ENCODE measurements at regions not wholly inside any gene's neighbourhood (a gene's known extent, or its start where the extent isn't known, plus 50 kb on each side); places are given as distances from the start of the nearest gene placed in this dataset.

DNA sequence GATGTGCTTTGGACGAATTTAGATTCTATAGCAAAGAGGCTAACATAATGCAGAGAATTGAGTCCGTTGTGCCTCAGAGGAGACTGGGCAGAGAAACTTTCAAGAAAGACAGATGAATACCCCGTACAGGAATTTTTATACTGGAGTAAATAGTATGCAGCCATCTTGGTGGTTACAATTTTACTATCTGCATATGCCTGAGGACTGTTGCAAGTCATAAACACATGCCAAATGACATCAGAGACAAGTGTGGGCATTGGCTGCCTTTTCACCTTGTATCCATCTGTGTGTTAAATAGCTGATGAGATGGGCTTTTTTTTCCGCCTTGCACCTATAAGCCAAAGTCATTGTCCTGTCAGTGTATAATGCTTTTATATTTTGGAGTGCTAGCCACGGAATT is 267.5 kb upstream of the SP4 start:
- no peak for DNase-seq

DNA sequence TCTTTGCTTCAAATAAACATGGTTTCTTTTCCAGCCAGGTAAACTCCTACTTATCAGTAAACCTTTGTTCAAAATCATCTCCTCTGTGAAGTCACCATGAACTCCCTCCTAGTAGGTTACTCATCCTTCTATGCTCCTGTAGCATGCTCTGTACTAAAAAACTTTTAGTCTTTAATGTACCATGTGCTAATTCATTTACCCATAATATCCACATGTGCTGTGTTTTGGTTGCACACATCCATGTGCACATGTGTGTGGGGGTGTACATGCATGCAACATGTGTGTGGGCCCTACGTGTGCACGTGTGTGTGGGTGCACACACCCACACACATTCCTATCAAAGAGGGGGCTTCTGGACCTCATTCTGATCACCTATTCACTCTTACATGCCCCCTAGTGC is 259.9 kb upstream of the SP4 start:
- no peak for DNase-seq

DNA sequence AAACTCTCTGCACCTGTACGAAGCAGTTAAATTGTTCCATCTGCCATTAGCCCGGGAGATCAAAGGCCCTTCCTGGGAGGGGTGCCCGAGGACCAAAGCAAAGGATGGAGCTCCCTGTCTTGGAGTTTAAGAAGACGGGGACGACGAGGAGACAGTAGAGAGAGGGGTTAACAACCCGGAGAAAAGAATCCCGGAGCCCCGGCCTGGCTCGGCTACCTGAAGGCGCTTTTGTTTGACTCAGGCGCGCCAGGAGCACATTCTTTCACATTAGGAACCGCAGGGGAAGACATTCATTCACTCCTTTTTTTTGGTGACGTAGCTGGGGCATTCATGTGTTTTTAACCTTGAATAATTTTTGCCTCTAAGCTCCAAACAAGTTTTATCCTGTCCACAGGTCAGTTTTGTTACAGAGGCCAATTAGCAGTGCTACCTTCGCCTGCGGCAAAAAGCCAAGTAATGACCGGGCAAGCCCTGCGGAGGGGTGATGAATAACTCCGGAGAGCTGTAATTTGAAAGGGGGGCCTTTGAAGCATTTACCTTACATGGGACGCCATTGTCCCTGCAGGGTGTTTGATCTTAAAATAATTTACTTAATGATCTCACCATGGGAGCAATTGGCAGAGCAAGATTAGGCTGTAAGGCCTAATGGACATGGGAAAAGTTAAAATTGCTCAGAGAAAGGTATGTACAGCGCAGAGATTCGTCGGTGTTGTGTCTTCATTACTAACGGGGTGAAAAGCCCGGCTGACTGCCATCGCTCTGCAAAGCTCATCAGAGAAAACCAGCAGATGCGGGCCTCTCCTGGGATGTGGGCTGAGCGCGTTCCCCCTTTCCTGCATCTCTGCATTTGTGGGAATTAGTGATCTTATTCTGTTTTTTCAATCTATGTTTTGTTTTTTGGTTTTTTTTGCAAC is 258.0 kb upstream of the SP4 start:
- DNase-seq = no peak

DNA sequence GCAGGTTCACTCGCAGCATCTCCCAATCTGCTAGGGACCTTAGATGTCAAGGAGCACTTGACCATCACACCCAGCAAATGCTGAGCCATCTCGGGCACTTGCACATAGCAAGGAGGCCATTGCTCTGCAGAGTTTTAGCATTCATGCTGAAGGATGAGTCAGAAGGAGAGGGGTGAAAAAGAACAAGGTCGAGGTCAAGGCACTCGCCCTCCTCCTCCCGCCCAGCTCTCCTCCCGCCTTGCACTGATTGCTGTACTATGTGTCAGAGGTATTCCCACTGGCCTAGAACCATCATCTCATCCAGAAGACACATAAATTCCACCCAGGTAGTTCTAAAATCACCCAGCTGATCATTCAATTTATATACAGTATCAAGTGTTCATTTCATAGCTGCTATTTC is 255.1 kb upstream of the SP4 start:
- DNase-seq = no peak

DNA sequence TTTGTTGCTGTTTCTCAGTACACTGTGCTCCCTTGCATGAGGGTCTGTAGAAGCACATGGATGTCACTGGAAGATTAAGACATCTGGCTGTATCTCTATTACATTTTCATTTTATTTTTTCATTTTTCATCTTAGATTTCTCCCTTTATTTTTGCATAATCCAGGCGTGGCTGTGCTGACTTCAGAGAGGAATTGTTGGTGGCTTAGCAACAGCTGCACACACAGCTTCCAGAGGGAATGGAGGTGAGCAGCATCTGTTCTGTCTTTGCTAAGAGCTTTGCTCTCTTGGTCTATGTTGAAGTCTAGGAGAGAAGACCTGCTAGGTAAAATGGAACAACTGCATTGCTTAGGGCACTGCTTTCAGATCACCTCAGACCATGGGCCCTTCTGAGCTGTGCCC is 254.4 kb upstream of the SP4 start:
- no peak for DNase-seq

DNA sequence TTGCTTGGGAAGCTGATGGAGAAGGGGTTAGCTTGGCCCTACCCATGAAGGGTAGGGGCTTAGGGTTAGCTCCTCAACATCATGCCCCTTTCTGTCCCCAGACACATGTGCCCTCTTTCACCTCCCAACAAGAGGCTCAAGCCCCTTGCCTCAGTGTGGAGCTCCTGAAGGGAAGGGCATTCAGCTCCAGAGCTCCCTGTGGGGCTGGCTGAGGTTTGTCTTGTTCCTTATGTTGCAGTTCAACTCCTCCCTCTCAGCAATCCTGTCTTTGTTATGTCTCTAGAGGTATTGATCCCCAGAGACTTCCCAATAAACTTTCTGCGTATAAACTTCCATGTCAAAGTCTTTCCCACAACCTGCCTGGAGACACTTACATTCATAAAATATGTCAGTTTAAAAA is 252.2 kb upstream of the SP4 start:
- DNase-seq = no peak

DNA sequence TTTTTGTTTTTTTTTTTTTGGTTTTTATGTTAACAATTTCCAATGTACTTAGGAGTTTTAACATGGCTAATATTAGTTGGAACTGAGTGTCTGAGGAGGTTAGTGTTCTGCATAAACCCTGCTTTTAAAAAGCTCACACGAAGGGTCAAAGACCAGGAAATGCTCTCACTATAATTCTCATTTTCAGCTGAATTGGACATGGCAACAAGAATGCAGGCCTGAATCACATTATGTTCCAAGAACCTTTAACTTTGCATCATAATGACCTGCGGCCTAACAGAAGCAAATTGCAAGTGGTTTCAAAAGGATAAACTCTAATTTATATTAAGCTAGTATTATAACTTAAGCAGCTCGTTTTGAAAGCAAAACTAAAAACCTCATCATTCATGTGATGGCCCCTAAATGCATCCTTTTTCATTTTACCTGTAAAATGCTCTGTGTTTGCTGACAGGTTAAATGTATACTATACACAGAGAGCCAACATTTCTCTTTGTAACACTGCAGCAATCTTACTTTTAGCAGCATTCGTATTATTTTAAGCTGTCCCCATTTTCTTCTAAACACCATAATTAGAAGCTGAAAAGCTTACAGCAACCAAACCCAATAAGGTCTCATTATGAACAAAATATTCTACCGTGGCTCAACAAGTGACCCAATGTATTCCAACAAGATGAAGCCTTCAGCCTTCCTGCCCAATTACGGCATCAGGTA is 242.8 kb upstream of the SP4 start:
- DNase-seq = no peak

DNA sequence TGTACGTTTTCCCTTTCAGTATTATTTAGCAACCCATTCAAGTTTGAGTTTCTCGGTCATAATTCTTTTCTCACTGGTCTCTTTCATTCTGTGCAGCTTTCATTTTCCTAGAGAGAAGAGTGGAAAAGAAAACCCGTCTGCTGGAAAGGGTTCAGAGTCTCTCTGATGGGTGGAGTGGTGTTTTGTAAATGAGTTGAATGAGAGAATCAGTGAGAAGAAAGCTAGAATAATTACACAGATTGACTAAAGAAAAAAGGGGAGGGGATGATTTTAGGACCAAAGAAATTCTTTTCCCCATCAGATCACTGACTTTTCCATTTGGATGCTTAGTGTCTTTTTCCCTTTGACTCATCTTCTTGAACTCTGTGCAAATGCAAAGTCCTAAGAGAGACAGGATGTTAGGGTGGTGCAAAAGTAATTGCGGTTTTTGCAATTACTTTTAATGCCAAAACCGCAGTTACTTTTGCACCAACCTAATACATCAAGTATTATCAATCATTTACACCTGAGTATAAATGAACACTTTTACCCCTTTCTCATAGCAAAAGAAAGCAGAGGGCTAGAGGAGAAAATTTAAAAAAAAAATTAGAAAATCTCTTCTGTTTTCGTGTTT is 242.1 kb upstream of the SP4 start:
- no peak for DNase-seq

DNA sequence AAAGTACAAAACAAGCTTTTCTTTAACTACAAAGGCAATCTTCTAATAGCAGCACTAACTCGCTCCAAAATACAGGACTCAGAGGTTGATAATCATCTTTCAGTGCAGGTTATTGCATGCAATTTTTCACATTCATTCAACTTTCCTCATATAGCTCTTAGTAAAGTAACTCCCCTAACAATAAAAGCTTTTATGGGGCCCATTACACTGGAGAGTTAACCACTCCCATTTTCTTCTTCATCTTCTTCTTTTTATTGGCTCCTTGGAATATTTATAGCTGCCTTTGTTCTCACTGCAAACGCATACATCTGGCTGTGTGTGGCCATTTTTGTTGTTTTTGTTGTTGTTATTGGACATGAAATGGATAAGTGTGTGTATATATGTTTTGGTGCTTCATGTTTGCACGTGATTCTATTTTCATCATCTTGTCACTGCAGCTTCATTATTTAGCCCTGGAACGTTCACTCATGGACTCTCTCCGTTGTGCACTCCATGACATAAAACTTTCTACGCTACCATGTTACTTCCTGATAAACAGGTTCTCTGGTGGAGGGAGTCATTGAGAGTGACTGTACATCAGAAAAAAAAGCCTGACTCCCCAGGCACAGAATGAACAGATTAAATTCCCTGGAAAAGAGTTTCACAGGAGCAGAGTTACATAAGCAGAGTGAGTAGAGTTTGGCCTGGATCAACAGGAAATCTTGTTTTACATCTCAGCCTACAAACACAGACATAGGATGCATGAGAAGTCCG is 236.4 kb upstream of the SP4 start:
- DNase-seq = no peak

DNA sequence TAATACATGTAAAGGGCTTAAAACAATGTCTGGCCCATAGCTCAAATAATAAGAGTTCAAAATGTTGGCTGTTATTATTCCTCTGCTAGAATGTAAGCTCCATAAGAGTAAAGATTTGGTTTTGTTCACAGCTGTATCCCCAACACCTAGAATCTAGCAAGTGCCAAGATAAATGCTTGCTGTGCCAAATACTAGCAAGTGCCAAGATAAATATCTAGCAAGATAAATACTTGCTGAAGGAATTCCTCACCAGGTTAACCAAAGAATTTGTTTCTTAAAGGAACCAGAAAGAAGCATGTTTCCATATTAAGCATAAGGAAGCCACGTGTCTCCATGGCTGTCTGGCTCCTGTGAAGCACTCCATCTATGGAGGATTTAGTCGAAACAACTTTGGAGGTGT is 235.2 kb upstream of the SP4 start:
- no peak for DNase-seq

DNA sequence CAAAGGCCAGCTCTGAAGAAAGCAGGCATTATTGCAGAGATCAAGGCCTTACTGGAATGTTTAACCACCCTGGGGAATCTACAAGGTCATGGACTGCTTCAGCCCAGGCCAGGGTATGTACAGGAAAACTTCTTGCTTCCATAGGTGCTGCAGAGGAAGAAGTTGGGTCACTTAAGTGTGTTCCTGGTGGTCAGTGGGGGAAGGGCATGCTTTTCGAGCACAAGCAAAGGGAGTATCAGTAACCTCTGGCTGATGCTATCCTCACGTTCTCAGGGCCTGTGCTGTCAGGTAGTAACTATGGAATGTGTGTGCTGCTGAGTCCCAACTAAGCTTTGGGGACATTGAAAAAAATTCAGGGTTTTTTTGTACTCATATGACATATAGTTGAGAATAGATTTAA is 234.0 kb upstream of the SP4 start:
- DNase-seq = no peak

DNA sequence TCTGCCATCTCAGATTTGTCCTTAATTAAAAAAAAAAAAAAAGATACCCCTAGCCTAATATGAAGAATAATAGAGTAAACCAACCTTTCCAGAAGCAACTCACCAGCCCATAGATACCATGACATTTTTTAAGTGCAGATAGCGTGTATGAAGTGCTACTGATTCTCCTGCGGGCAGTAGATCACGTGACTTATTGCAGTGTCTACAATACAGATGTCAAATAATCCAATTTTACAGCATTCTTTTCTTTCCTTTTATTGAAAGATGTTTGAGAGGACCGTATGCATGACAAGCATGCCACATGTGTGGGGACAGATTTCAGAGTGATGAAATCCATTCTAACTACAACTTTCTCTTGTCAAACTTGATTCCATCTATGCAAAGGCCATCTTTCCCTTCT is 232.9 kb upstream of the SP4 start:
- DNase-seq = no peak

DNA sequence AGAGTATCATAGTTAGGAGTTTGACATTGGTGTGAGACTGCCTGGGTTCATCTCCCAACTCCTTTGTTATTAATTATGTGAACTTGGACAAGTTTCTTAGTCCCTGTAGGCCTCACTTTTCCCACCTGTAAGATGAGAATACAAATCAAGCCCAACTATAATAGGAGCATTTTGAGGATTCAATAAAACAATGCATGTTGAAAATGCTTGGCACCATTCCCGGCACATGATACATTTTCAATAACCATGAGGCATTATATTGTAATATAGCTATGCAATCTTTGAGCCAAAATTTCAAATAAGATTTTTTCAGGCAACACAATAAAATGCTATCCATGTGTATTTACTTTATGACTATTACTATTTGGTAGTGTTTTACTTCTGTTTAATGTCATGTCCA is 229.0 kb upstream of the SP4 start:
- no peak for DNase-seq

DNA sequence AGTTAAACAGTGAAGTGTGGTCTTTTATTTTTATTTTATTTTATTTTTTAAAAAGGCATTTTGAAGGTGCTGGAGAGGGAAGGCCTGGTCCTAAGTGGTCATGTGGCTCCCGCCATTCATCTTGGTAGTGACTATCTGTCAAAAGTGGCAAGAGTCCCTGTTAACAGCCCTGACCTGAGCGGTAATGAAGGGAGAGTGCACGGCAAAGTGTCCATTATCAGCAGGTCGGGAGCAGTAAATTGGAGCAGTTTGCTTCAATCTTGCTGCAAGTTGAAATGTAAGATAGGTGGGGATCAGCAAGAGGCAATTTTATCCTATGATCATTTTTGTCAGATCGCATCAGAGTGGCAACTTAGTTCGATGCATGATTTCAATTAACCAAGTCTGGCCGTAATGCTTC is 227.4 kb upstream of the SP4 start:
- no peak for DNase-seq

DNA sequence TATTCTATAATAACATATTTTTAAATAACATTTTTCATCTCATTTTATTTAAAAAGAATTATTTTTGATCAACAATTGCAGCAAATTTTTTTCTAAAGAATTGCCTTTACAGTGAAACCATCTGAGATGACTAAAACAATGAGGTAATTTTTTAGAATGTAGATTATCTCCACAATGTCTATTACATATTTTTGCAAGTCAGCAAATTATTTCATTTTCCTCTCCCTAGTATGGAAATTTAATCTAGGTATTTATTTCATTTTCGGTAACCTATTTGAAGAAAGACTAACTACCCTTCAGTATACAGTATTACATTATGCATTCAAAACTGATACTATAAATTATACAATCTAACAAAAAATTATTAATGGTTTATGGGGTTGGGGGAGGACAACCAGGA is 213.2 kb upstream of the SP4 start:
- DNase-seq = no peak

DNA sequence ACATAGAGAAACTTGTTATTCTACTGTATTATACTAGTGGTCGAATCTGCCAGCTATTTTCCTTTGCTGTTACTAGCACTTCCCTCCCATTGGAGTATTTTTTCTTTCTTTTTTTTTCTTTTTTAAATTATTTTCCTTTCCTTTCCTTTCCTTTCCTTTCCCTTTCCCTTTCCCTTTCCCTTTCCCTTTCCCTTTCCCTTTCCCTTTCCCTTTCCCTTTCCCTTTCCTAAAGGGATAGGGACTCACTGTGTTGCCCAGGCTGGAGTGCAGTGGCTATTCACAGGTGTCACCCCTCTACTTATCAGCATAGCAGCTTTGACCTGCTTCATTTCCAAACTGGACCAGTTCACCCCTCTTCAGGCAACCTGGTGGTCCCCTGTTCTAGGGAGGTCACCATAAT is 212.6 kb upstream of the SP4 start:
- no peak for DNase-seq

DNA sequence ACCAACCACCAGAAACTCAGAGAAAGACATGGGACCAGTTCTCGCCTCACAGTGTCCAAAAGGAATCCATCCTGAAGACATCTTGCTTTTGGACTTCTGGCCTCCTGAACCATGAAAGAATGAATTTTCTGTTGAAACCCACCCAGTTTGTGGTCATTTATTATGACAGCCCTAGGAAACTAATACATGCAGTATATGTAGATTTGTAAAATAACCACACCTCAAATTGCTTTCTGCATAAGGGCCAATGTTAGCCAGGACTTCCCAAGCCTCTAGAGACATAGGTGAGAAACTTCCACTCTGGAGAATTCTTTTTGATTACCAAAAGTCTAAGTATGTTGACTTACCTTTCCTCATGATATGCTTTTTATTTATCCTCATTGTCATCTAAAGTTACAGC is 210.5 kb upstream of the SP4 start:
- DNase-seq = no peak

DNA sequence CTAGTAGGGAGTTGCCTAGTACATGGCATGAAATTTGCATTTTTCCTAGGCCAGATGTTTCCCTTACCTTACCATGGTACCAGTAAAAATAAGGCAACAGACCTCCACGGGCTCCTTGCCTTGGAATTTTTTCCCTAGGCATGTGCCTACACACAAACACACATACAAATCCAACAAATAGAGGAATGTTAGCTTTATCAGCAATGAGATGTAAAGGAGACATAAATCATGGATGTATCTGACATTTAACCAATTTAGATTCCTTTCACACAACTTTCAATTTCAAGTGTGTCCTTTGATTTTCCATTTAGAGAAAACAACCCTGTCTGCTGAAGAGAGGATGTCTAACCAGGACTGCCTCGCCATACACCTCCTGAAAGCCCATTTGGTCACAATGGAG is 209.7 kb upstream of the SP4 start:
- DNase-seq = no peak

DNA sequence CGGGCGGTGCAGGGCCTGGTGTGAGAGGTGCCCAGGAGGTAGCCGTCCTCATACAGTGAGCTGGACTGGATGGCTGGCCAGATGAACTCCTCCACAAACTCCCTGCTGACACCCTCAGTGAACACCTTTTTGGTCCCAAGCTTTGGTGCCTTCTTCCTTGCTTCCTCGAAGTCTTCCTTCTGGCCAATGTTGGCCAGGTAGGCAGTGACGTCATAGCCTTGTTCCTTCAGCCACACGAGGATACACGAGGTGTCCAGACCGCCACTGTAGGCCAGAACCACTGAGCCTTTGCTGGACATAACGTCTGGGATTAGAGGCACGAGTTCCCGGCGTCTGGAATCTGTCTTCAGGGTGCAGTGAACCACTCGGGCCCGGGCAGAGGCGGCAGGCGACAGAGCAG is 206.8 kb upstream of the SP4 start:
- DNase-seq = no peak

DNA sequence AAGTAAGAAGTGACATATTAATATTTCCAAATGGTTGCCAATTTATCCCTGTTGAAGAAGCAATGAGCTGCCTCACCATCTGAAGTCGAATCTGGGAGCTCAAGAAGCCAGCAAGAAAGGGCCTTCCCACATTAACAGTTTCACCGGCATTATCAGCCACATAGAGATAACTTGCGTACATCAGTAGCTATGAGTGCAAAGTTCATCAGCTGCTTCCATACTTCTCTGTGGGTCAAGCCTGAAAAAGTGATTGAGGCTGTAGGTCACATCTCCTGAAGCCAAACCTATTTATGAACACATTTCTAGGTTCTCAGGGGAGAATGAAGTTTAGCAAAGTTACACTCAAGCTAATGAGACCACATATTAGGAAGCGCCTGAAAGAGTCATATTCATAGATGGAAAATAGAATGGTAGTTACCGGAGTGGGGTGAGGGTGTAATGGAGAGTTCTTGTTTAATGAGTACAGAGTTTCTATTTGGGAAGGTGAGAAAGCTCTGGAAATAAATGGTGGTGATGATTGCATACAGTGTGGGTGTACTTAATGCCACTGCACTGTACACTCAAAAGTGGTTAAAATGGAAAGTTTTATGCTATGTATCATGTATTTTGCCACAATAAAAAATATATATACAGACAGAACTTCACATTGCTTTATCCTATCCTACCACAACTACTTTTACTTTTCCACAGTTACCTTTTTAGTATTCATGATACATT is 189.3 kb upstream of the SP4 start:
- DNase-seq = no peak

DNA sequence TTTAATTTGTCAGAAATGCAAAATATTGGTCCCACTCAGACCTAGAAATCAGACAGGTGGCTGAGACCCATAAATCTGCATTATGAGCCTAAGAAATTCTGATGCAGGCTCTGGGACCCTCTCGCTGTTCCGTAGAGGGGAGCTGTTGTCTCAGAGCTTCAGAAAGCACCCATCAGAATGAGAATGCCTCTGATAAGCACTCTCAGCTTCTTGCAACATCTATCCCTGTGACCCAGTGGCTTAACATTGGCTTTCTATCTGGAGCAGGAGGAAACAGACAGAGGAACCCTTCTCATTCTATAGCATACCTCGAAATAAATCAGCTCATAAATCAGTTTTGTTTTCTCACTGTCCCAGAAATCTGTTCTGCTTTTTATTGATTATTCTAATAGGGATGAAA is 184.6 kb upstream of the SP4 start:
- no peak for DNase-seq

DNA sequence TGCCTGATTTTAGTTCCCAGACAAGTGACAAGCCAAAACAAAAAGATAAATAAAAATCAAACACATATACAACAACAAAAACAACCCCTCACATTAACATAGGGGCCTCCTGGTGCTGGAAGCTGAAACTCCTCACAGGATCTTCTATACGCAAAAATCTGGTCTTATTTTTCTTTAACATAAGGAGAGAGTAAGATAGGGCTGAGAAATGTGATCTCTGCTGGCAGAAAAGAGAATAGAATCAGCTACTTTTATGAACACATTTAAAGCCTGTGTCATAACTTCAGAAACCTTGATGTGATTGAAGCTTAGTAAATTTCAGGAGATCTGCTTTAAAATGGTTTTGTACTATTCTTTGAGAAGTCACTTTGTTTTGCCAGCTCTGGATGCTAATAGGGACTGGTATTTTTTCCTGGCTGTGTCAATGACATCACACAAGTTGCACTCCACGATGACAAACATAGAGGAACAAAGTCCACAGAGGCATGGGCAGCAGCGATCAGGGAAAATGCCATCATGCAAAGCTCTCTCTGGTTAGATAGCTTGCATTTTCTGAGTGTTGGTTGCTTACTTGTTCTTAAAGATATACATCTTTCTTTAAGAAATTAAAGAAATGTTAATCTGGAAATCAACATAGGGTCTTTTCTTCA is 176.6 kb upstream of the SP4 start:
- no peak for DNase-seq

Data from CD4-positive, alpha-beta T cell treated with Interleukin-4 for 1 hour (primary cell).